ENCODE measurements at regions not wholly inside any gene's neighbourhood (a gene's known extent, or its start where the extent isn't known, plus 50 kb on each side); places are given as distances from the start of the nearest gene placed in this dataset.

GRCh38 chr3:126292318-126293070 is 64.7 kb downstream of the KLF15 start:
- Mint-ChIP-seq H3K9me3 (no peaks in the 10 kb centered on the region), H3K4me1 (peaks cover 25% of the 10 kb centered on the region), H3K4me3 (no peak overlapping the region), H3K27ac (no peak overlapping the region), H3K36me3 (ENCODE audit: low read depth) (no peaks in the 10 kb centered on the region), H3K27me3 (ENCODE audit: low read depth, poor library complexity) (peaks cover 52% of the 10 kb centered on the region)
- TF ChIP-seq, protein P1, sequence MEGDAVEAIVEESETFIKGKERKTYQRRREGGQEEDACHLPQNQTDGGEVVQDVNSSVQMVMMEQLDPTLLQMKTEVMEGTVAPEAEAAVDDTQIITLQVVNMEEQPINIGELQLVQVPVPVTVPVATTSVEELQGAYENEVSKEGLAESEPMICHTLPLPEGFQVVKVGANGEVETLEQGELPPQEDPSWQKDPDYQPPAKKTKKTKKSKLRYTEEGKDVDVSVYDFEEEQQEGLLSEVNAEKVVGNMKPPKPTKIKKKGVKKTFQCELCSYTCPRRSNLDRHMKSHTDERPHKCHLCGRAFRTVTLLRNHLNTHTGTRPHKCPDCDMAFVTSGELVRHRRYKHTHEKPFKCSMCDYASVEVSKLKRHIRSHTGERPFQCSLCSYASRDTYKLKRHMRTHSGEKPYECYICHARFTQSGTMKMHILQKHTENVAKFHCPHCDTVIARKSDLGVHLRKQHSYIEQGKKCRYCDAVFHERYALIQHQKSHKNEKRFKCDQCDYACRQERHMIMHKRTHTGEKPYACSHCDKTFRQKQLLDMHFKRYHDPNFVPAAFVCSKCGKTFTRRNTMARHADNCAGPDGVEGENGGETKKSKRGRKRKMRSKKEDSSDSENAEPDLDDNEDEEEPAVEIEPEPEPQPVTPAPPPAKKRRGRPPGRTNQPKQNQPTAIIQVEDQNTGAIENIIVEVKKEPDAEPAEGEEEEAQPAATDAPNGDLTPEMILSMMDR (IDR thresholded peaks at IDR 0.05) = no peak
- no peak for DNase-seq

DNA sequence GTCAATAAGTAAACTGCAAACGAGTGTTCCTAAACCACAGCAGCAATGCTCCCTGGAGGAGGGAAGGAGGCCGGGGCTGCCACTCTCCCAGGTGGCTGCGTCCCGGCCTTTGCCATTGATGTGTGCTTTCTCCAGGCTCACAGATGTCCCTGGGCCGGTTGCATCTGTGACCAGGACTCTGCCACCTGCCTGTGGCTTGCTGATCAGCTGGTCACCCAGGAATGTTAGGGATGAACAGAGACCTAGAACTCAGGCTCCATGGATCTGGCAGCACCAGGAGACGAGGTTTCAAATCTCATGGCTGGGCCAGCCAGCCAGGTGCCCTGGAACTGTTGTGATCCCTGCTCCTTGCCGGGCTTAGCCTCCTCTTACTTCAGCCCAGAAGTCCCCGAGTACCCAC is 65.7 kb downstream of the KLF15 start:
- Mint-ChIP-seq H3K27me3 (ENCODE audit: low read depth, poor library complexity) (peaks cover 52% of the 10 kb centered on the region), H3K4me3 (no peak overlapping the region), H3K9me3 (no peaks in the 10 kb centered on the region), H3K27ac (no peak overlapping the region), H3K4me1 (peaks cover 35% of the 10 kb centered on the region), H3K36me3 (ENCODE audit: low read depth) (no peaks in the 10 kb centered on the region)
- DNase-seq = no peak
- TF ChIP-seq, protein P1 (IDR thresholded peaks at IDR 0.05) = no peak

DNA sequence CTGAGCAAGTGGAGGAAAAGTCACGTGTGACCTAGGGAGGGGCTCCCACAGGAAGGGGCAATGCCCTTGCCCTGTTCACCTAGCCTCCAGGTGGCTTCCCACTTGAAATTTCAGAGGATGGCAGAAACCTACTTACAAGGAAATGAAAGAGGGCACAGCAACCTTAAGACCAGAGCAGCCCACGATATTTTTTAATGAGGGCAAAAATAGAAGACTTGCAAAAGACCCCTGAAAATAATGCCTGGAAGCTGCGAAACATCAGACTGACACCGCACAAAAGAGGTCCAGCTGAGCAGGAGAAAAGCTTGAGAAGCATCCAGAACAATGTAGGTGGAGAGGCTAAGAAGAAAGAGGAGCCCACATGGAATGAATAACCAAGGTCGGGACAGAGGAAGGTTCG is 66.1 kb downstream of the KLF15 start:
- TF ChIP-seq, protein P1 (IDR thresholded peaks at IDR 0.05) = no peak
- Mint-ChIP-seq H3K27ac (no peak overlapping the region), H3K4me3 (no peak overlapping the region), H3K9me3 (no peaks in the 10 kb centered on the region), H3K4me1 (peaks cover 36% of the 10 kb centered on the region), H3K36me3 (ENCODE audit: low read depth) (no peaks in the 10 kb centered on the region), H3K27me3 (ENCODE audit: low read depth, poor library complexity) (peaks cover 52% of the 10 kb centered on the region)
- DNase-seq = no peak

GRCh38 chr3:126290325-126290724 is 66.9 kb downstream of the KLF15 start:
- no peak overlapping the region for H3K4me3 Mint-ChIP-seq
- H3K36me3 Mint-ChIP-seq (ENCODE audit: low read depth) = no peaks in the 10 kb centered on the region
- peaks cover 36% of the 10 kb centered on the region for H3K4me1 Mint-ChIP-seq
- no peaks in the 10 kb centered on the region for H3K9me3 Mint-ChIP-seq
- no peak overlapping the region for H3K27ac Mint-ChIP-seq
- peaks cover 52% of the 10 kb centered on the region for H3K27me3 Mint-ChIP-seq (ENCODE audit: low read depth, poor library complexity)
- TF ChIP-seq, protein P1 (IDR thresholded peaks at IDR 0.05) = no peak
- no peak for DNase-seq

GRCh38 chr3:126289096-126289495 is 68.1 kb downstream of the KLF15 start:
- peaks cover 36% of the 10 kb centered on the region for H3K4me1 Mint-ChIP-seq
- H3K36me3 Mint-ChIP-seq (ENCODE audit: low read depth) = no peaks in the 10 kb centered on the region
- no peaks in the 10 kb centered on the region for H3K9me3 Mint-ChIP-seq
- peaks cover 52% of the 10 kb centered on the region for H3K27me3 Mint-ChIP-seq (ENCODE audit: low read depth, poor library complexity)
- no peak overlapping the region for H3K4me3 Mint-ChIP-seq
- DNase-seq = no peak
- no peak overlapping the region for H3K27ac Mint-ChIP-seq
- TF ChIP-seq, protein P1 (IDR thresholded peaks at IDR 0.05) = no peak

- Mint-ChIP-seq H3K4me1 (peaks cover 36% of the 10 kb centered on the region), H3K9me3 (no peaks in the 10 kb centered on the region), H3K4me3 (peak overlapping the region; percentile 77), H3K27me3 (ENCODE audit: low read depth, poor library complexity) (peaks cover 52% of the 10 kb centered on the region), H3K36me3 (ENCODE audit: low read depth) (no peaks in the 10 kb centered on the region), H3K27ac (no peak overlapping the region)
- TF ChIP-seq, protein P1 (IDR thresholded peaks at IDR 0.05) = no peak
- DNase-seq = peak; percentile 38
These were observed 68.9 kb downstream of the KLF15 start for GRCh38 chr3:126288314-126288713.

Data from nephron progenitor cell (in vitro differentiated cells).